Memory B cell (primary cell): ENCODE measurements at regions not wholly inside any gene's neighbourhood (a gene's known extent, or its start where the extent isn't known, plus 50 kb on each side); places are given as distances from the start of the nearest gene placed in this dataset.
"Not testable (repeated sequence)": the region's sequence is repeated elsewhere in the genome, so short reads cannot be mapped to it uniquely, and the experiment has no call there.

ENCODE experiments used
- ATAC-seq: fragments of 150-1000 bp; cut with Tn5 transposase; 2 replicates; pipeline ENCODE4 v1.10.0; 2021; ENCODE audit warnings: low read depth, mild to moderate bottlenecking, moderate library complexity
- DNase-seq, 2 donors: peaks; one replicate each; pipeline ENCODE4 v3.0.0; 2022; ENCODE audit warnings: low spot score in 2 of 2
- H3K27ac Mint-ChIP-seq: one replicate; pipeline ENCODE4 v1.8.0; 2022; ENCODE audit warnings: mild to moderate bottlenecking, moderate library complexity, mixed read lengths
- H3K27me3 Mint-ChIP-seq: one replicate; pipeline ENCODE4 v1.8.0; 2022; ENCODE audit warnings: mixed read lengths
- H3K36me3 Mint-ChIP-seq: one replicate; pipeline ENCODE4 v1.8.0; 2022; ENCODE audit warnings: mild to moderate bottlenecking, mixed read lengths
- H3K4me1 Mint-ChIP-seq: one replicate; pipeline ENCODE4 v1.8.0; 2022; ENCODE audit warnings: mixed read lengths
- H3K4me3 Mint-ChIP-seq: one replicate; pipeline ENCODE4 v1.8.0; 2022; ENCODE audit warnings: mild to moderate bottlenecking, moderate library complexity, mixed read lengths
- H3K9me3 Mint-ChIP-seq: one replicate; pipeline ENCODE4 v1.8.0; 2022; ENCODE audit warnings: mixed read lengths

GRCh38 chr10:118444069-118444468, 101.9 kb upstream of the FAM204A start:
- Mint-ChIP-seq H3K4me1 (no peaks in the 10 kb centered on the region), H3K27me3 (peaks cover 11% of the 10 kb centered on the region), H3K9me3 (no peaks in the 10 kb centered on the region), H3K36me3 (no peaks in the 10 kb centered on the region), H3K4me3 (no peak overlapping the region), H3K27ac (no peak overlapping the region)
- ATAC-seq (no peak), DNase-seq (no peak)

GRCh38 chr10:118442032-118442431, 99.9 kb upstream of the FAM204A start:
- Mint-ChIP-seq H3K36me3 (no peaks in the 10 kb centered on the region), H3K4me3 (no peak overlapping the region), H3K9me3 (no peaks in the 10 kb centered on the region), H3K27ac (no peak overlapping the region), H3K4me1 (no peaks in the 10 kb centered on the region), H3K27me3 (peaks cover 10% of the 10 kb centered on the region)
- DNase-seq (no peak), ATAC-seq (no peak)

GRCh38 chr10:118439824-118440223, 97.7 kb upstream of the FAM204A start:
- Mint-ChIP-seq H3K27me3 (peaks cover 12% of the 10 kb centered on the region), H3K27ac (no peak overlapping the region), H3K4me1 (no peaks in the 10 kb centered on the region), H3K36me3 (no peaks in the 10 kb centered on the region), H3K4me3 (no peak overlapping the region), H3K9me3 (peaks cover 2% of the 10 kb centered on the region)
- DNase-seq (no peak), ATAC-seq (no peak)

GRCh38 chr10:118436742-118437141, 94.6 kb upstream of the FAM204A start:
- ATAC-seq (no peak), DNase-seq (no peak)
- H3K27me3 Mint-ChIP-seq, result peaks cover 13% of the 10 kb centered on the region
- H3K4me1 Mint-ChIP-seq, result no peaks in the 10 kb centered on the region
- no peaks in the 10 kb centered on the region for H3K36me3 Mint-ChIP-seq
- H3K9me3 Mint-ChIP-seq, result peaks cover 4% of the 10 kb centered on the region
- no peak overlapping the region for H3K4me3 Mint-ChIP-seq
- H3K27ac Mint-ChIP-seq, result no peak overlapping the region

- no peak for ATAC-seq
- H3K27ac Mint-ChIP-seq, result no peak overlapping the region
- H3K27me3 Mint-ChIP-seq, result peaks cover 3% of the 10 kb centered on the region
Measured at GRCh38 chr10:118430190-118430589, 88.1 kb upstream of the FAM204A start.

GRCh38 chr10:118423800-118424442, 81.8 kb upstream of the FAM204A start:
- H3K27ac Mint-ChIP-seq, result no peak overlapping the region
- no peak overlapping the region for H3K4me3 Mint-ChIP-seq

More at GRCh38 chr10:118430190-118430589, 88.1 kb upstream of the FAM204A start:
- Mint-ChIP-seq H3K36me3 (no peaks in the 10 kb centered on the region), H3K4me1 (no peaks in the 10 kb centered on the region), H3K4me3 (no peak overlapping the region), H3K9me3 (peaks cover 5% of the 10 kb centered on the region)
- DNase-seq, result no peak

GRCh38 chr10:118422241-118422640, 80.1 kb upstream of the FAM204A start:
- peaks cover 2% of the 10 kb centered on the region for H3K4me1 Mint-ChIP-seq
- DNase-seq (no peak), ATAC-seq (no peak)
- no peaks in the 10 kb centered on the region for H3K36me3 Mint-ChIP-seq
- peaks cover 3% of the 10 kb centered on the region for H3K9me3 Mint-ChIP-seq
- H3K27ac Mint-ChIP-seq, result no peak overlapping the region
- peaks cover 2% of the 10 kb centered on the region for H3K27me3 Mint-ChIP-seq
- no peak overlapping the region for H3K4me3 Mint-ChIP-seq

More at GRCh38 chr10:118423800-118424442, 81.8 kb upstream of the FAM204A start:
- Mint-ChIP-seq H3K27me3 (peaks cover 3% of the 10 kb centered on the region), H3K4me1 (peaks cover 2% of the 10 kb centered on the region), H3K9me3 (peaks cover 3% of the 10 kb centered on the region), H3K36me3 (no peaks in the 10 kb centered on the region)
- ATAC-seq, result peak; percentile 79
- DNase-seq, result peak; percentile 25 to 39

GRCh38 chr10:118420049-118420448, 77.9 kb upstream of the FAM204A start:
- not testable (repeated sequence) for H3K4me1 Mint-ChIP-seq, H3K4me3 Mint-ChIP-seq, DNase-seq, H3K36me3 Mint-ChIP-seq, H3K27ac Mint-ChIP-seq, ATAC-seq, H3K27me3 Mint-ChIP-seq, H3K9me3 Mint-ChIP-seq

- Mint-ChIP-seq H3K9me3 (no peaks in the 10 kb centered on the region), H3K4me3 (no peak overlapping the region), H3K27me3 (peaks cover 7% of the 10 kb centered on the region), H3K4me1 (no peaks in the 10 kb centered on the region), H3K36me3 (no peaks in the 10 kb centered on the region), H3K27ac (no peak overlapping the region)
- no peak for DNase-seq
- no peak for ATAC-seq
Measured at GRCh38 chr10:118412932-118413331, 70.8 kb upstream of the FAM204A start.

- Mint-ChIP-seq H3K27me3 (peaks cover 7% of the 10 kb centered on the region), H3K4me3 (no peak overlapping the region), H3K9me3 (no peaks in the 10 kb centered on the region), H3K36me3 (no peaks in the 10 kb centered on the region), H3K4me1 (no peaks in the 10 kb centered on the region), H3K27ac (no peak overlapping the region)
- no peak for ATAC-seq
- no peak for DNase-seq
Measured at GRCh38 chr10:118412132-118412760, 70.1 kb upstream of the FAM204A start.

- H3K36me3 Mint-ChIP-seq, result no peaks in the 10 kb centered on the region
- H3K9me3 Mint-ChIP-seq, result no peaks in the 10 kb centered on the region
- DNase-seq (no peak), ATAC-seq (no peak)
- no peak overlapping the region for H3K27ac Mint-ChIP-seq
- no peaks in the 10 kb centered on the region for H3K4me1 Mint-ChIP-seq
- H3K27me3 Mint-ChIP-seq, result peaks cover 8% of the 10 kb centered on the region
- no peak overlapping the region for H3K4me3 Mint-ChIP-seq
Measured at GRCh38 chr10:118409295-118409694, 67.2 kb upstream of the FAM204A start.

- no peaks in the 10 kb centered on the region for H3K9me3 Mint-ChIP-seq
- no peaks in the 10 kb centered on the region for H3K4me1 Mint-ChIP-seq
- H3K36me3 Mint-ChIP-seq, result no peaks in the 10 kb centered on the region
- H3K4me3 Mint-ChIP-seq, result no peak overlapping the region
- peaks cover 7% of the 10 kb centered on the region for H3K27me3 Mint-ChIP-seq
- no peak overlapping the region for H3K27ac Mint-ChIP-seq
- no peak for DNase-seq
- ATAC-seq, result no peak
Measured at GRCh38 chr10:118408181-118408580, 66.1 kb upstream of the FAM204A start.

GRCh38 chr10:118407777-118408176, 65.7 kb upstream of the FAM204A start:
- Mint-ChIP-seq H3K27me3 (peaks cover 7% of the 10 kb centered on the region), H3K9me3 (no peaks in the 10 kb centered on the region), H3K36me3 (no peaks in the 10 kb centered on the region), H3K4me3 (no peak overlapping the region), H3K4me1 (no peaks in the 10 kb centered on the region), H3K27ac (no peak overlapping the region)
- DNase-seq, result no peak
- no peak for ATAC-seq

- Mint-ChIP-seq H3K4me3 (no peak overlapping the region), H3K36me3 (no peaks in the 10 kb centered on the region), H3K9me3 (no peaks in the 10 kb centered on the region), H3K27ac (no peak overlapping the region), H3K27me3 (peaks cover 7% of the 10 kb centered on the region), H3K4me1 (no peaks in the 10 kb centered on the region)
- no peak for ATAC-seq
- no peak for DNase-seq
Measured at GRCh38 chr10:118407026-118407425, 64.9 kb upstream of the FAM204A start.

GRCh38 chr10:118405928-118406327, 63.8 kb upstream of the FAM204A start:
- Mint-ChIP-seq H3K4me3 (no peak overlapping the region), H3K9me3 (no peaks in the 10 kb centered on the region), H3K36me3 (no peaks in the 10 kb centered on the region), H3K4me1 (no peaks in the 10 kb centered on the region), H3K27me3 (peaks cover 4% of the 10 kb centered on the region), H3K27ac (no peak overlapping the region)
- DNase-seq (no peak), ATAC-seq (no peak)
